GM19043 (cell line): ENCODE measurements at regions not wholly inside any gene's neighbourhood (a gene's known extent, or its start where the extent isn't known, plus 50 kb on each side); places are given as distances from the start of the nearest gene placed in this dataset.

Source experiments
- ATAC-seq: cut with Tn5 transposase; IDR thresholded peaks from one replicate; pipeline ENCODE4 v1.9.1; 2021; ENCODE audit warnings: low read depth; ENCODE audit not compliant: unreplicated experiment

- no peak for ATAC-seq
Observed at GRCh38 chr20:24040896-24041459, 52.4 kb upstream of the GGTLC1 start.

- no peak for ATAC-seq
Observed at GRCh38 chr20:24039196-24039595, 50.6 kb upstream of the GGTLC1 start.
